HG03025 (cell line): ENCODE measurements at regions not wholly inside any gene's neighbourhood (a gene's known extent, or its start where the extent isn't known, plus 50 kb on each side); places are given as distances from the start of the nearest gene placed in this dataset.

ENCODE experiments used
- ATAC-seq: cut with Tn5 transposase; IDR thresholded peaks from one replicate; pipeline ENCODE4 v1.9.1; 2021; ENCODE audit warnings: mild to moderate bottlenecking, moderate library complexity; ENCODE audit not compliant: unreplicated experiment, low FRiP score

DNA sequence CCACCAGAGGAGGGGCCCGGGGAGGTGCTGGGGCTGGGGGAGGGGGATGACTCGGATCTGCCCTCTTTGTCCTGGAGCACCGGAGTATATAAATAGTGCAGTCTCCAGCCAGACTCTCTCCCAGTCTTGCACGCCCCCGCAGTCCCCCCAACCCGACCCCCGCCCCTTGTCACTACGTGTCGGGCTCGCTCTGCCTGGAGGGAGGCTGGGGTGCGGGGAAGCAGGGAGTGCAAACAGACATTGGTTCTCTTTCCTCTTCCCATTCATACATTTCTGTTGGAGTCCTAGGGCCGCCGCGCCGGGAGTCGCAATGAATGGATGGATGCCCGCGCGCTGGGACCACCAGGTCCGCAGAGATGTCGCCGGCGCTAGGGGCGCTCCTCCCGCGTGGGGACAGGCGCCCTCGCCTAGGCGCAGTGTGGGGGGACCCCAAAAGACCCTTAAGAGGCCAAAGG is 179.3 kb downstream of the TBXT start:
- no peak for ATAC-seq

DNA sequence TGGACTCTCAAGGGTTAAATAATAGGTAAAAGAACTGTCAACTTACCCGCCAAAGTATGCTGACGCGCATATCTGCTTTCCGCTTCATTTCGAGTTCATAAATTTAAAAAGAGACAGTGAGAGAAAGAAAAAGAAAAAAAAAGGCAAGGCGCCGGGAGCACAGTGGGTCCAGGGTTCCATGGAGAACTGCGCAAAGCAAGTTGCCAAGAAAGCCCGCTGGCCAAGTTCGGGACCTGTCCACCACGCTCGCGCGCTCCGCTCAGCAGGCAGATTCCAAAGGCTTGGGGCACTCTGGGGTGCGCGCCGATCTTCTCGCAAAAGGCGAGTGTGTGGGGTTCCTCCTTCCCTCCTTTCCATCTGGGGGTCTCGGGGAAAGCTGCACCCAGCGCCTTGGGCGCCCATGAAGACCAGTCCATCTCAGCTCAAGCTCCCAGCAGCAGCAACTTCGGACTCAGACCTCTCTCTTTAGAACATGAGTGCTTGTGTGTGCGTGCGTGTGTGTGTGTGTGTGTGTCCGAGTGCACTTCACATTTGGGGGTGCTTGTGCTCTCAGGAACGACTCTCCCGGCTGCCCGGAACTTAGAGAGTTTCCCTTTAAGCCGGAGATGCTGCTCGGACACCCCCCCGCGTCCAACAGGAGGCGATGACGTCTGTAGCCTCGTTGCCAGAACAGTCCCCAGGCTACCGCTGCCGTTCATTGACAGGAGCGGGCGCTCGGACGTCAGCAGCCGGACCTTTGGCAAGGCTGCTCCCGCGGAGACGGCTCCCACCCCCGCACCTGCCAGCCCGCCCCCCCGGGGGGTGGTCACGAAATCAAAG is 180.0 kb downstream of the TBXT start:
- no peak for ATAC-seq

DNA sequence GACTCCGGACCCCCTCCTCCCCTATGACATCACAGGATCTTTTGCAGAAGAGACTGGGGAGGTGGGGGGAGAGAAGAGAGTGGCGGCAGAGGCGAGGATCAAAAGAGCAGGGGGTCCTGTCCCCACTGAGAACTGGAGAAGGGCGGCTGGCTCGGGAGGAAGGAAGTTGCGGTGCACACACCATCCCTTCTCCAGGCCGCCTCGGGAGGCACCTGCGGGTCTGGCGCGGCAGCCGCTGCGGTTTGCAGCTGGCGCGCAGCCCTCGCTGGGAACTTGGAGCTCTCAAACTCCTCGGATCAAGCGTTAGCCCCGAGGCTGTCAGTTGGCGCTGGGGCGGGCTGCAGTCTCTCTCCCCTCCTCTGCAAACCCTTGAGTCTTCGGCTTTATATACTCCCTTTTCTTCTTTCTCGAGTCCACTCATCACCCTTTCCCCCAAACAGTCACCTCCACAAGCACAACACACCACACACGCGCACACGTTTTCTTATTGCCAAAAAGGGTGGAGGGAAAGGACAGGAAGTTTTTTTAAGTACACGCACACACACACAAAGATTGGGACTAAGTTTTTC is 180.7 kb downstream of the TBXT start:
- ATAC-seq = no peak

DNA sequence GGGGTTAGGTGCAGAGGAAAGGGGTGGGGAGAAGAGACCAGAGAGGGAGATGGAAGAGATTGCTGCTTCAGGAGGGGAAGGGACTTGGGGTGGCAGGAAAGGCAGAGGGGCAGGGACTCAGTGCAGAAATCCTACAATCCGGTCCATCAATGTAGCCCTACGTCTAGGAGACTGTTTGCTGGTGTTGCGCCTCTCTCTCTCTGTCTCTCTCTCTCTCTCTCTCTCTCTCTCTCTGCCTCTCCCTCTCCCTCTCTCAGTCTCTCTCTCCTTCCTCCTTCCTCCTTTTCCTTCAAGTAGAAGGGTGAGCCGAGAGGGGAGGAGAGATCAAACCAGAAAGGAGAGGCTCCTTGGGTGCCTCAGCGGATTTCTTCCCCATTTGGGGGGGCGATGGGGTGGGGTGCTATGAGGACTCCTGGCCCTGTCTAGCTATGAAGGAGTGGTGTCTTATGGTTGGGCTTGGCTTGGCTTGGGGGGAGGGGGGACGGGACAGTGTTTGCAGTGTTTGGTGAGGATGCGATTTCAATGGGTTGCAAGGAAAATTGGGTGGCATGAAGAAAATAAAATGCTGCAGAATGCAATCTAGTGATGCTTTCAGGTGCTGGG is 181.2 kb downstream of the TBXT start:
- no peak for ATAC-seq

DNA sequence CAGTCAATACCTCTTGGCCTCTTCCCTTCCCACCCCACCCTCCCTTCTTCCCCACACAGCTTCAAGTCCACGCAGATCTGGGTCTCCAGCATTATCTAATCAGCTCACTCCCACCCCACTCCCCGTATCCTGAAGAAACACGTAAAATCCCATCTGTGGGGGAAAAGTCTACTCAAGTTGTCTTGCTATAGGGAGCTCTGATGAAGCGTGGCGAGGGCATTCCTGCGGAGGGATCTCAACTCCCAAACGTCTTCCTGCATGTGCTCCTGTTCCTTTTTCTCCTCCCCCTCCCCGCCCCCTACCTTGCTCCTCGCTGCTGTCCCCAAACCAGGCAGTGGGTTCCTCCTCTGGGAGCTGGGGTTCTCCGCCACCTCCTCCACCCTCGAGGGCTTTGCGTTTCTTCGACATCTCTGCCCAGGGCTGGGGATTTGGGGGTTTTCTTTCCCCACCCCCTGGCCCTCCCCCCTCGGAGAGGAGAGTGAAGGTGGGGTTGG is 181.8 kb downstream of the TBXT start:
- no peak for ATAC-seq

DNA sequence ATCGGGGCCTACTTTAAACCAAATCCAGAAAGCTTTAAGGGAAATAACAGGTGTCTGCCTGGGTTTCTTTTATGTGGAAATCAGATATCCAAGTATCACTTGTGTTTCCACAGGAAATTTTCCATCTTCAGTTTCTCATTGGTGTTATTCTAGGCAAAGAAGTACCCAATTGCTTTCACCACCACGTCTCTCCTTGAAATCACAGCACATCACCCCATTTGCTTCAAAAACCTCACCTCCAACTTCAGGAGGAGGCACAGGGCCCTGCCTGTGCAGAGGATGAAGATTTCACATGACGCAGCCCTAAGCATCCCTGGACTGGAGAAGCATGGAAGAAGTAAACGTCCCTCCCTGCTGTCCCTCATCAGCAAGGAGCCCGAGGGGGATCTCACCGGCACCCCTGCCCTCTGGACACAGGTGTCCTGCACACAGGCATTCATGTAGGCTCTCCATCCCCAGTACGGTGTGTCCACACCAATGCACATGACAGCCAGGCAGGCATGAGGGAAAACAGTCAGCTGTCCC is 182.3 kb downstream of the TBXT start:
- ATAC-seq = no peak

DNA sequence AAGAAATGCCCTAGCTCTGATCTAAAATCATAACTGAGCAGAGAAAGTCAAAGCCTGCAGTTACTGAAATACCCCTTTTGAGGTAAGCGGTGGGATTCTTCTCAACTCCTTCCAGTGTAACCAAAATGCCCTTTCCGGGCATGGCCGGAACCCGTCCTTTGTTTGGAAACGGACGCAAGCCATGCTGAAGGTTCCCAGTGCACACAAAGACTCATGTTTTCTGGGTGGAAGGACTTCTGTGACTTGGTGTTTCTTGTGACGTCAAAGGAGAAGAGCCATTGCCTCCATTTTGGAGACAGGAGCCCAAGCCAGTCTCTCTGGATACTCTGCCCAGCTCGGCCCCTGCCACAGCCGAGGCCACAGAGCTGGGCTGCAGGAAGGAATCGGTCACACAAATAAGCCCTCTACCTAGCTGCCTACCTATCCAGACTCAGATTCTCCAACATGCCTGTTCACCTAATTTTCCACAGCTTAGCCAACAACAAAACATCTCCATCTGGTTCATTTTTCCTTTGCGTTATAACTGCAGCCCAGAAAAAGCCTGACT is 182.8 kb downstream of the TBXT start:
- no peak for ATAC-seq

DNA sequence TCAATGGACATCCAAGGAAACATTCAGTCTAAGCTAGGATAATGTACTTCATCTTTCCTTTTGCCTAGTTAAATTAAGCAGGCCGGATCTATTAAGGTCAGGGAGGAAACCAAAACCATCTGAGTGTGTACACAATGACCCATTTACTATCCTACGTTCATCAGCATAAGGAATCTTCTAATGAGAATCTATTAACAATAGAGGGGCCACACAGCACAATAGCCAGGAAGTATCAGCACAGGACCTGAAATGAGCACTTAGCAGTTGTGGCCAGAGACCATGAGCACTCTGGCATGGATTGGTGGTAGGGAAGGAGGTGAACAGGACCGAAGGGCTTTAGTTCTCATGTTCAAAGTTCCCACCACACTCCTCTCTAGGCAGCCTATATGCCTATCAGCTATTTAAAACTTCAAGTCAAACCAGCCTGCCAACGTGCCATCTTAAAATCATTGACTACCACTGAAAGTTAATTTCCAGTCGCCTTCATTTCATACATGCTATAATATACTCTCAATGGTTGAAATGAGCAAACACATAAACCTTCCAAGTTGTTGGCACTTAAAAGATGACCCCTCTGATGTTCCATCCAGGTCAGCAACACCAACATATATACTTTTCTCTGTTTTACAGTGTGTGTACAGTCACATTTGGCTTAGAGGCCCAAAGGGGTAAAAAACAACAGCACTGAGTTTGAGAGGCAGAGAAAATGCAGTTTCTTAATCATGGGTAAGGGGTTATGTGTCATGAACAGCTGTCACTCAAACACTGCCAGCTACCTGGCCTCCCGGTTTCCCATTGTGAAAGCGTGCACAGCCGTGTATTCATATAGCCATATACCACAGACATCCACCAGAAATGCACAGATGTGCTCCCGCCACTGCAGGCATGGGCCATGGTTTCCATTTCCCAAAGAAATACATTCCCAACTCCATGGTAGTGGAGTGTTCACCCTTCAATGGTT is 184.3 kb downstream of the TBXT start:
- ATAC-seq = no peak

DNA sequence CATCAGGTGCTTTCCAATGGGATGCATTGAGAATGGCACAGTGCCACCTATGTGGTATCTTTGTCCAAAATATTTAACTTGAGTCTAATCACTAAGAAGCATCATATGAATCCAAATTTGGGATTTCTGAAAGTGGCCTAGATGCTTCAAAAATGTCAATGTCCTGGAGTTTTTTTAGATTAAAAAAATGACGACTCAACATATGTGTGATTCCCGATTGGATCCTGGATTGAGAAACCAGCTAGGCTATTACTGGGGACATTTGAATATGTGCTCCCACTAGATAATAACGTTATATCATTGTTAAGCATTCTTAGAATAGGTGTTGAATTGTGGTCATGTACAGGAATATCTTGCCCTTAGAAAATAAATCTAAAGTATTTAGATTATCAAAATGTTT is 189.2 kb downstream of the TBXT start:
- no peak for ATAC-seq

DNA sequence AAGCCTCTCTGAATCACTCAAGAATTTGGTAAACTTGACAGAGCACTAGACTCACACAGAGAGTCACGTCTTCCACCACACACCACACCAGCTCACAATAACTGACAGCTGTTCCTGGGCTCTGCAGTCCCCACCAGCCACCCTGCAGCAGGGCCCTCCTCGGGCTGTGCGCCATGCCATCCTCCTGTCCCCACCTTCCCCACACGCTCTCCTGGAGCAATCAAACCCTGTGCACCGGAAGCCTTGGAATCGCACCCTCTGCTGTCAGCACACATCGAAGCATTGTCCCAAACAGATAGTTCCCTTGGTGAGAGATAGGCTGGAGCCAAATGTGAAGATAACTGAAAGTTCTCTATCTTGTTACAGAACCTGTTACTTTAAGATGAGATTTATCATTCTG is 191.0 kb downstream of the TBXT start:
- ATAC-seq = no peak

DNA sequence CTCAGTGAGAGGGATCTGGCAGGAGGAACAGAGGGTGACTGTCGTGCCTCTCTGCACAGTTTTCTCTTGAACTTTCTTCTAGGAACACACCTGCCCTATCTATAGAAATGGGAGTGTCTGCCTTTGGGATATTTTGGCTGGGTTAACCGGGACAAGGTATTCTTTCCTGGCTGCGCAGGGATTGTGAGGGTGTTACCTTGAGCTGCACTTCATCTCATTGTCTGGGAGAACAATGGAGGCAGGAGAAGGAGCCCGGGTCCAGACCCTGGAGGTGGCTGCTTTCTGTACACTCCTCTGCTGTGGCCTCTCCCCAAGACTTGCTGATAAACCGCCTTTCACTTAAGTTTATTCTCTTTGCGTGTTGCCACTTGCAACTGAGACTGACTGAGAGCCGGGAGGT is 192.8 kb downstream of the TBXT start:
- no peak for ATAC-seq

DNA sequence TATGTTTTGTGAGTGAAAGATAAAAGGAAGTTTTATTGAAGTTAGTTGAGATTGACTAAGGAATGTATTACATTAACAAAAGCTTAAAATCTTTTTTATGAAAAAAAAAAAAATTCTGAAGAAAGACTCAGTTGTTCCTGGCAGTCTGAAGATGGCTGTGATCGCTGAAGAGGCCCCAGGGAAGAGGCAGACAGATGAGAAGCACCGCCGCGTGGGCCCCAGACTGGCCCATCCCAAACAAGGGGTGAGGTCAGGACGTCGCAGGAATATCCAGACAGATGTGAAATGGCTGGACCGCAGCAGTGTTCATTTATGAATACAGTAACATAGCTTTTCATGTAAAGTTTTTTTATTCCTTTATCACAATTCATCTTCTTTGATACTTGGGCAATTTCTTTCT is 194.2 kb downstream of the TBXT start:
- ATAC-seq = no peak

DNA sequence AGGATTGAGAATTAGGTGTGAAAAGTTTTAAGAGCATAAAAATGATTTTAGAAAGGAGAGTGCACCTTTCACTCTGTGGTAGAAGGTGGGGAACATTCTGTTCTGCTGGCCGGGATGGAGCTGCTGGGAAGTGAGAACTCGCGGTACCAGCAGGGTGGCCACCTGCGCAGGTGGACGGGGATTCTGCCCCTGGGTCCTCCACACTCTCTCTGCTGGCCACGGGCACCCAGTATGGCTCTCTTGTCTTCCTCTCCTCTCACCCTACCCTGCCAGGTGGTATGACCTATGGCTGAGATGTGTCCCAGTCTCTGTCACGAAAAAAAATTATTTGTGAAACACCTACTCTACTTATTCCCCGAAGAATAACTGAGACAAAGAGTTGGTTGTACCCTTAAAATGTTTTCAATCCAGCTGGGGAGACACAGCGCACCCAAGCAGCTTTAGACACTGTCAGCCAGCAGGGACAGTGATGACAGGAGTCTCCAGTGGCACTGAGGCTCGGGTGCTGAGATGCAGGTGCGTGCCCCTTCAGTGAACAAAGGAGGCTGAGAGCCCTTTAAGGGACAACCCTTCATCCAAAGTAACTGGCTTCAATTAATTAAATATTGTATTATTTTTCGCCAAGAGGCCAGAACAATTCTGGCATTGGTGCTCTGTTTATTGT is 195.4 kb downstream of the TBXT start:
- ATAC-seq = no peak

DNA sequence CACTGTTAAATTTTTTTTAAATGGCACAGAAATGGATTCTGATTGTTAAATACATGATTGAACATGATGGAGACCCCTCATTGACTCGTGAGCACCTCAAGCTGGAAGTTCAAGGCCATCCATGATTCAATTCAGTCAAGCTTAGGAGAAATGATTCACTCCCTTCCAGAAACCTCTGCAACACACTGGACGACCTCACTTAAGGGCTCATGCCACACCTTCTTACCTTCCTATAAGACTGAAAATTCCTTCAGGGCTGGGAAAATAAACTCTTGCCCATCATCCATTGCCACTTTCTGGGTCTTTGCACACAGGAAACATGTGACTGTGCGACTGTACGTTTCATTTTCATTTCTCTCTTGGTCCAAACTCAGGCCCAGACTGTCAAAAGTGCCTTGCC is 196.4 kb downstream of the TBXT start:
- ATAC-seq = no peak

DNA sequence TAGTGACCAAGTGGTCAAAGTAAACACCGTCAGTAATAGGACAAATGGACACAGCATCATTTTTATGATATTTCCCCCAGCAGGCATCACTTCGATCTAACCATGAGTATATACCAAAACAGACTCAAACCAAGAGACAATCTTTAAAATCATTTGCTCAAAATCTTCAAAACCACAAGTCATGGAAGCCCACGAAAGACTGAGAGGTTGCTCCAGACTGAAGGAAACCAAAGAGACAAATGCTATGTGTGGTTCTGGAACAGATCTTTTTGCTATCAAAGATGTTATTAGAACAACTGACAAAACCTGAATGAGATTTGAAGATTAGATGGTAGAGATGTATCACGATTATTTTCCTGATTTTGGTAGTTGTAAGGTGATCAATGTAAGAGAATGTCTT is 197.7 kb downstream of the TBXT start:
- ATAC-seq = no peak

DNA sequence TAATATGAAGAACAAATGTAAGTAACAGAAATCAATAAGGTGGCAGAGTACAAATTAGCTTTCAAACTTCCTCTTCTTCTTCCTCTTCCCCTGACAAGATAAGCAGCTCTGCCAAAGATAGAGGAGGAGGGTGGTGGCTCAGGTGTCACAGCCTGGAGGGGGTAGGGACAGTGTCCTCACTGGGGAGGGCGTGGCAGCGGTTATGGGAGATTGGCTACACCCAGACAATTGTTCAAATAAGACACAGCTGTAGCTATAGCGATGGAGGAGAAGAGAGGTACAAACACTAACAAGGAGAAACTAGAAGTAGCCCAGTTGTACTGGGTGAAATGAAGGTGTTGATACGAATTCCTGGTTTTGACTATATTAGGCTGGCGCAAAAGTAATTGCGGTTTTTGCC is 198.5 kb downstream of the TBXT start:
- ATAC-seq = no peak

DNA sequence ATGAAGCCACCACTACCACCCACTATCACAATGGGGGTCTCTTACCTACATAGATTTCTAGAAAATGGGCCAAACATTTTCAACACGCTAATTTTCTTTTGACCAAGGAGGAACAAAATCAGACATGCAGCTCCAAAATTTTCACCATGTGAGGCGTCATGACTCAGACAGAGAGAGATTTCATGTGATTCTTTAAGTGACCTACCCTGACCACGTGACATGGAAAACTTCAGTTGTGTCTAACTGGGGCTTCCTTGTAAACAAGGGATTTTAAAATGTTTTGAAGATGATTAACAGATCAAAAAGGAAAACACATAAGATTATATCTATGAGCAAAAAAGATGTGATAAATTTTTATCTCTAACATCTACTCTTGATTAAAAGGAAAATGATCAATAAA is 199.2 kb downstream of the TBXT start:
- ATAC-seq = no peak

DNA sequence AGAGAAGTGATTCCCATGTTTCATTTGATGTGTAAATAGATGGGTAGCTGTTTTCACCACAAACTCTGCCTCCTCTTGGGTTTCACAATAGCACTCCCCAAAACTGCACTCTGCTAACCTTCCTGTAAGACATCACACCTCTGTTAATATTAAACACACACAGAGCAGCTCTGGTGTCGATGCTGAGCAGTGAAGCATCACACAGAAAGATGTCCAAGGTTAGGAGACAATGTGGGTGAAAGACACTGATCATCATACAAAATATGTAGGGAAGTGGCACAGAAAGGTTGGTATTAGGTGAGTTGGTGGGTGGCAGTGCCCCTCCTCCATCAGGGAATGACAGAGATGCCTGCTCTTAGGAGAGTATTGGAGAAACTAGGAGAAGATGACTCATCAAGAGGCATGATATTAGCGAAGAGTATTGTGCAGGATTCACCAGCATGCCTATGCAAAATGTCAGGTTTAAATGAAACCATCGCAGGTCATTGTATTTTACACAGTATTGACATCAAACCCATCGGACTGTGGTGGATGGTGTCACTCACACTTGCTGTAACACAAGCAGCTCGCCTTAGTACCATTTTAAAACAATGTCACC is 199.7 kb downstream of the TBXT start:
- ATAC-seq = no peak

DNA sequence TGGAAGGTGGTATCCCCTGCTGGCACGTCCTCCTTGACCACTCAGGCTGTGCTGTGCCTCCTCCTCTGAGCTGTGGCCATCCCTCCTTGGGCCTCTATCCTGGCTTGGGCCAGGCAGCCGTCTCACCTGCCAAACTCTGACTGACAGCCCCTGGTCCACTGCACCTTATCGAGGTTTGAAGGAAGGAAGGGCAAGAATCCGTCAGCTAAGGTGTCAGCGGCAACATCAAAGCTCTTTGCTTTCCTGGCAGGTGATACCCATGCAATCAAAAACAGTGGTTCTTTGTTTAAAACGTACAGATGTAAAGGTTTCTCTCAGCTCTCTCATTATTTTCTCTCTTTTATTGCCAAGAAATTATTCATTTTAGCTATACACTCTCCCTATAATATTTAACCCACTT is 203.9 kb downstream of the TBXT start:
- ATAC-seq = no peak
